Esophagus muscularis mucosa (tissue), 3 donors: ENCODE measurements at regions not wholly inside any gene's neighbourhood (a gene's known extent, or its start where the extent isn't known, plus 50 kb on each side); places are given as distances from the start of the nearest gene placed in this dataset.

Experiments used
- CTCF ChIP-seq, 3 experiments: fragments of 200-600 bp in 2 of 3; fragments of 450-650 bp in 1 of 3; sonication (generic) in 2 of 3; IDR thresholded peaks; one replicate each; pipeline ENCODE4 v1.5.1; 2017 to 2019; ENCODE audit warnings: antibody characterized with exemption in 3 of 3, mild to moderate bottlenecking in 2 of 3, moderate library complexity in 1 of 3
- POLR2A ChIP-seq: fragments of 450-650 bp; IDR thresholded peaks from one replicate; pipeline ENCODE4 v1.6.1; 2017; ENCODE audit warnings: antibody characterized with exemption, moderate library complexity, mild to moderate bottlenecking, low read depth

GRCh38 chr5:166768536-166768935, 1522.9 kb upstream of the WWC1 start:
- TF ChIP-seq POLR2A = no peak
- TF ChIP-seq CTCF (IDR thresholded peaks at IDR 0.05) = no peak
